ENCODE measurements at regions not wholly inside any gene's neighbourhood (a gene's known extent, or its start where the extent isn't known, plus 50 kb on each side); places are given as distances from the start of the nearest gene placed in this dataset.

DNA sequence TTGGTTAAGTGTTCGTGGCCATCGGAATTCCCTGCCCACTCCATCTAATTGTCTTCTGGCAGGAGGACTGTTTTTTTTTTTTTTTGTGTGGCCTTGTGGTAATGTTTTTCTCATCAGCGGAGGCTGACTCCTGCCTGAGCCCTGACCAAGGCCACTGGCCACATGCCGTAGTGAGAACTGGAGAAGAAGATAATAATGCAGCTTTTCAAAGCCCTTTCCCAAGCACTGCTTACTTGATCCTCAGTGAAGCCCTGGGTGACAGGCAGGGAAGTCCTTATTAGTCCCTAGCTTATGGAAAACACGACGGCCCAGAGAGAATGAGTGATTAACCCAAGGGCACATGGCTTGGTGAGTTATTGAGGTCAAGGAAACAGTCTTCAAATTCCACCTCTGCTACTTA is 71.2 kb downstream of the ADM start:
- Histone ChIP-seq H3K14ac (replicated peaks; ENCODE audit: low read depth, low read length) (peak overlapping the region; percentile 77), H3K4ac (ENCODE audit: low read depth, low read length) (peak overlapping the region; percentile 71), H2AFZ (replicated peaks; ENCODE audit: low read length, poor library complexity) (no peak overlapping the region), H2BK15ac (ENCODE audit: low read depth, low read length) (peak overlapping the region; percentile 16; the same call in 1 of the 3 replicates), H3K4me1 (ENCODE audit: control insufficient read depth, insufficient read depth, low read length) (peaks cover 30% of the 10 kb centered on the region), H3K56ac (ENCODE audit: extremely low read depth, insufficient read depth, low read length) (no peak overlapping the region), H3K18ac (ENCODE audit: low read depth, low read length) (peak overlapping the region; percentile 87), H3K4me2 (ENCODE audit: low read depth, low read length) (no peak overlapping the region), H2BK20ac (ENCODE audit: low read depth, low read length) (peak overlapping the region; percentile 86; the same call in 1 of the 2 replicates), H3K4me3 (ENCODE audit: insufficient read depth, low read depth, low read length) (no peak overlapping the region), H4K20me1 (ENCODE audit: insufficient read depth, low read length) (no peaks in the 10 kb centered on the region), H3K23ac (ENCODE audit: low read depth, low read length) (peak overlapping the region; percentile 31; the same call in 1 of the 2 replicates), H3K9me1 (ENCODE audit: insufficient read depth, low read length) (peaks cover 23% of the 10 kb centered on the region; the same call in 1 of the 2 replicates), H2BK120ac (ENCODE audit: low read depth, low read length) (peak overlapping the region; percentile 81), H3K9me3 (ENCODE audit: control insufficient read depth, insufficient read depth, low read length) (no peaks in the 10 kb centered on the region), H3K27me3 (ENCODE audit: control insufficient read depth, insufficient read depth, low read length) (no peaks in the 10 kb centered on the region), H3K9ac (ENCODE audit: low read depth, low read length) (no peak overlapping the region), H4K8ac (ENCODE audit: low read depth in 2 of 2, low read length in 2 of 2) (peak overlapping the region in 1 of 2 experiments; percentile 26; a peak in 1 of 4 replicates), H2AK9ac (replicated peaks; ENCODE audit: low read depth, low read length, poor library complexity) (no peak overlapping the region), H3K36me3 (ENCODE audit: control insufficient read depth, insufficient read depth, low read length) (no peaks in the 10 kb centered on the region), H2BK5ac (ENCODE audit: low read depth, low read length, poor library complexity, severe bottlenecking) (peak overlapping the region; percentile 66), H4K91ac (ENCODE audit: insufficient read depth, low read depth, low read length) (peak overlapping the region; percentile 17), H3K79me1 (ENCODE audit: low read depth in 1 of 2, low read length in 2 of 2) (no peaks in the 10 kb centered on the region), H3K27ac (ENCODE audit: insufficient read depth, low read length) (no peak overlapping the region), H2AK5ac (ENCODE audit: low read depth, low read length) (peak overlapping the region; percentile 11; the same call in 1 of the 2 replicates), H4K5ac (ENCODE audit: low read depth, low read length) (peak overlapping the region; percentile 66; the same call in 1 of the 2 replicates)
- ChIA-PET CTCF (interaction anchor here (1.8 kb wide), 1 partner anchor 10 kb away, joined by 5 read pairs; no protein-coding TSS in a partner anchor), POLR2A (ENCODE audit: unreplicated experiment) (no interaction called here)
- TF ChIP-seq FOS (IDR thresholded peaks at IDR 0.05; ENCODE audit: low read depth, low read length) (no peak), SMC3 (IDR thresholded peaks at IDR 0.05; ENCODE audit: low read depth, low read length) (no peak), BHLHE40 (IDR thresholded peaks at IDR 0.05; ENCODE audit: low read depth, low read length) (no peak), MAFK (IDR thresholded peaks at IDR 0.05; ENCODE audit: low read depth, low read length) (no peak), MAZ (IDR thresholded peaks at IDR 0.05; ENCODE audit: borderline replicate concordance, low read depth, low read length) (no peak), POLR2A (IDR thresholded peaks at IDR 0.05; ENCODE audit: low read depth, low read length) (no peak), CEBPB (IDR thresholded peaks at IDR 0.05; ENCODE audit: low read depth, low read length) (no peak), NFE2L2 (IDR thresholded peaks at IDR 0.05; ENCODE audit: low read depth, low read length) (no peak), RFX5 (IDR thresholded peaks at IDR 0.05; ENCODE audit: low read depth, low read length) (no peak)
- TF ChIP-seq, protein P1, sequence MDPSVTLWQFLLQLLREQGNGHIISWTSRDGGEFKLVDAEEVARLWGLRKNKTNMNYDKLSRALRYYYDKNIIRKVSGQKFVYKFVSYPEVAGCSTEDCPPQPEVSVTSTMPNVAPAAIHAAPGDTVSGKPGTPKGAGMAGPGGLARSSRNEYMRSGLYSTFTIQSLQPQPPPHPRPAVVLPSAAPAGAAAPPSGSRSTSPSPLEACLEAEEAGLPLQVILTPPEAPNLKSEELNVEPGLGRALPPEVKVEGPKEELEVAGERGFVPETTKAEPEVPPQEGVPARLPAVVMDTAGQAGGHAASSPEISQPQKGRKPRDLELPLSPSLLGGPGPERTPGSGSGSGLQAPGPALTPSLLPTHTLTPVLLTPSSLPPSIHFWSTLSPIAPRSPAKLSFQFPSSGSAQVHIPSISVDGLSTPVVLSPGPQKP (IDR thresholded peaks at IDR 0.05; ENCODE audit: borderline replicate concordance, low read depth, low read length): no peak
- TF ChIP-seq, protein P2, sequence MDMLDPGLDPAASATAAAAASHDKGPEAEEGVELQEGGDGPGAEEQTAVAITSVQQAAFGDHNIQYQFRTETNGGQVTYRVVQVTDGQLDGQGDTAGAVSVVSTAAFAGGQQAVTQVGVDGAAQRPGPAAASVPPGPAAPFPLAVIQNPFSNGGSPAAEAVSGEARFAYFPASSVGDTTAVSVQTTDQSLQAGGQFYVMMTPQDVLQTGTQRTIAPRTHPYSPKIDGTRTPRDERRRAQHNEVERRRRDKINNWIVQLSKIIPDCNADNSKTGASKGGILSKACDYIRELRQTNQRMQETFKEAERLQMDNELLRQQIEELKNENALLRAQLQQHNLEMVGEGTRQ (IDR thresholded peaks at IDR 0.05; ENCODE audit: low read depth, low read length): no peak
- no CpG with 5 or more reads among the region's 6 CpGs for WGBS, 2 experiments (ENCODE audit: extremely low coverage in 2 of 2, insufficient read length in 1 of 2)
- in situ Hi-C loops (cut with MboI; ENCODE audit: low sequenced_read_pairs) (no loop called here), intact Hi-C loops (cut with micrococcal nuclease) (no loop called here), dilution Hi-C loops (cut with HindIII; ENCODE audit: low sequenced_read_pairs, unreplicated experiment) (no loop called here)
- no TSS peak for BruUV-seq (replicated peaks)
- ATAC-seq (ENCODE audit: low read depth) (no peak), DNase-seq (no peak)

Measured in IMR-90 (cell line).